ENCODE measurements at regions not wholly inside any gene's neighbourhood (a gene's known extent, or its start where the extent isn't known, plus 50 kb on each side); places are given as distances from the start of the nearest gene placed in this dataset.
"Not testable (repeated sequence)": the region's sequence is repeated elsewhere in the genome, so short reads cannot be mapped to it uniquely, and the experiment has no call there.

GRCh38 chr5:144013816-144014215 lies 156.6 kb downstream of the YIPF5 start:
- DNase-seq: no peak

- no peak for DNase-seq
Observed at GRCh38 chr5:144015961-144016360, 154.5 kb downstream of the YIPF5 start.

- DNase-seq: no peak
Observed at GRCh38 chr5:144017119-144017518, 153.3 kb downstream of the YIPF5 start.

- no peak for DNase-seq
Observed at GRCh38 chr5:144017631-144018030, 152.8 kb downstream of the YIPF5 start.

- DNase-seq: no peak
Observed at GRCh38 chr5:144024090-144024489, 146.4 kb downstream of the YIPF5 start.

GRCh38 chr5:144024545-144024944 lies 145.9 kb downstream of the YIPF5 start:
- no peak for DNase-seq

GRCh38 chr5:144026286-144026685 lies 144.2 kb downstream of the YIPF5 start:
- DNase-seq: no peak

- peak; percentile 81 for DNase-seq
Observed at GRCh38 chr5:144028058-144028457, 142.4 kb downstream of the YIPF5 start.

GRCh38 chr5:144028636-144029035 lies 141.8 kb downstream of the YIPF5 start:
- peak; percentile 53 for DNase-seq

- DNase-seq: no peak
Observed at GRCh38 chr5:144030904-144031303, 139.6 kb downstream of the YIPF5 start.

- peak; percentile 71 for DNase-seq
Observed at GRCh38 chr5:144032375-144032774, 138.1 kb downstream of the YIPF5 start.

- DNase-seq: no peak
Observed at GRCh38 chr5:144033486-144033885, 137.0 kb downstream of the YIPF5 start.

- no peak for DNase-seq
Observed at GRCh38 chr5:144035046-144035740, 135.3 kb downstream of the YIPF5 start.

- DNase-seq: no peak
Observed at GRCh38 chr5:144036476-144036875, 134.0 kb downstream of the YIPF5 start.

GRCh38 chr5:144040615-144041305 lies 129.7 kb downstream of the YIPF5 start:
- no peak for DNase-seq

- DNase-seq: peak; percentile 33
Observed at GRCh38 chr5:144042156-144042555, 128.3 kb downstream of the YIPF5 start.

GRCh38 chr5:144048259-144048856 lies 122.1 kb downstream of the YIPF5 start:
- peak; percentile 28 for DNase-seq

GRCh38 chr5:144055391-144055790 lies 115.1 kb downstream of the YIPF5 start:
- DNase-seq: not testable (repeated sequence)

GRCh38 chr5:144060091-144060490 lies 110.4 kb downstream of the YIPF5 start:
- DNase-seq: not testable (repeated sequence)

- no peak for DNase-seq
Observed at GRCh38 chr5:144060598-144060997, 109.9 kb downstream of the YIPF5 start.

- DNase-seq: no peak
Observed at GRCh38 chr5:144065786-144066185, 104.7 kb downstream of the YIPF5 start.

GRCh38 chr5:144072518-144072927 lies 97.9 kb downstream of the YIPF5 start:
- no peak for DNase-seq

GRCh38 chr5:144076521-144077083 lies 93.9 kb downstream of the YIPF5 start:
- DNase-seq: no peak

GRCh38 chr5:144083185-144083584 lies 87.3 kb downstream of the YIPF5 start:
- no peak for DNase-seq
